Fibroblast of the aortic adventitia (primary cell): ENCODE measurements at regions not wholly inside any gene's neighbourhood (a gene's known extent, or its start where the extent isn't known, plus 50 kb on each side); places are given as distances from the start of the nearest gene placed in this dataset.

ENCODE experiments used
- DNase-seq: peaks from one replicate; pipeline ENCODE4 v3.0.0-alpha.2; 2010; ENCODE audit warnings: low read depth
- H3K4me3 ChIP-seq: 2 replicates; pipeline ENCODE4 v1.5.1; 2011; ENCODE audit warnings: low read depth, mild to moderate bottlenecking, control low read depth, low read length, moderate library complexity
- TF ChIP-seq, protein P1 (sequence below): IDR thresholded peaks from 2 replicates; pipeline ENCODE4 v1.5.1; 2011; ENCODE audit warnings: mild to moderate bottlenecking, low read length, control low read depth, inconsistent platforms; ENCODE audit not compliant: insufficient read depth

DNA sequence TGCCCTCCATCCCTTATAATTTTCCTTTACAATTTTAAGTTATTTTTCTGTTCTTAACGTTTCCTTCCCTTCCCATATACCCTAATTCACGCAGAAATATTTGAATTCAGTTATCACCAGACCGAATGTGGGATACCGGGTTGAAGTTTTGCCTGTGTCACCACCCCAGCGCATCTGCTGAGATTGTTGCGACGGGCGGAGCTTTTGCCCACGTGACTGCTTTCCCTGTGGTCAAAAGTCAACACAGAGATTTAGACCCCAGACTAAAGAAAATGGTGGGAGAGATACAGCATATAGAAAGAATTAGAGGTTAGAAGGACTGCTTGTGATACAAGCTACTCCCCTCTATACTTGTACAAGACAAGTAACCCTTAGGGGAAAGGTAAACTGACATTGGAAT, 326.4 kb upstream of the CTNND2 start:
- H3K4me3 ChIP-seq, result no peak overlapping the region
- no peak for DNase-seq
- TF ChIP-seq, protein P1, sequence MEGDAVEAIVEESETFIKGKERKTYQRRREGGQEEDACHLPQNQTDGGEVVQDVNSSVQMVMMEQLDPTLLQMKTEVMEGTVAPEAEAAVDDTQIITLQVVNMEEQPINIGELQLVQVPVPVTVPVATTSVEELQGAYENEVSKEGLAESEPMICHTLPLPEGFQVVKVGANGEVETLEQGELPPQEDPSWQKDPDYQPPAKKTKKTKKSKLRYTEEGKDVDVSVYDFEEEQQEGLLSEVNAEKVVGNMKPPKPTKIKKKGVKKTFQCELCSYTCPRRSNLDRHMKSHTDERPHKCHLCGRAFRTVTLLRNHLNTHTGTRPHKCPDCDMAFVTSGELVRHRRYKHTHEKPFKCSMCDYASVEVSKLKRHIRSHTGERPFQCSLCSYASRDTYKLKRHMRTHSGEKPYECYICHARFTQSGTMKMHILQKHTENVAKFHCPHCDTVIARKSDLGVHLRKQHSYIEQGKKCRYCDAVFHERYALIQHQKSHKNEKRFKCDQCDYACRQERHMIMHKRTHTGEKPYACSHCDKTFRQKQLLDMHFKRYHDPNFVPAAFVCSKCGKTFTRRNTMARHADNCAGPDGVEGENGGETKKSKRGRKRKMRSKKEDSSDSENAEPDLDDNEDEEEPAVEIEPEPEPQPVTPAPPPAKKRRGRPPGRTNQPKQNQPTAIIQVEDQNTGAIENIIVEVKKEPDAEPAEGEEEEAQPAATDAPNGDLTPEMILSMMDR, result no peak

DNA sequence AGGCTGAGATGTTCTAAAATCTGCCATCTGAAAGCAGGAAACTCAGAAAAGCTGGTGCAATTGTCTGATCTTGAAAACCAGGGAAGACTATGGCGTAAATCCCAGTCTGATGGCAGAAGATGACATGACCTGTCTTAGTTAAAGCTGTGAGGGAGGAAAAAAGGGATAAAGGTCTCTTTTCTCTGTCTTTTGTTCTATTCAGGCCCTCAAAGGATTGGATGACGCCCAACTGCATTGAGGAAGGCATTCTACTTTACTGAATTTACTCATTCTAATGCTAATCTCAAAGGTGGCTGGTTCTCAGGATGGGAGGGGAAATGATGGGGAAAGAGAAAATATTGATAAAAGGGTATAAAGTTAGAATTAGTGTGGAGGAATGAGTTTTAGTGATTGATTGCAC, 312.8 kb upstream of the CTNND2 start:
- TF ChIP-seq, protein P1, result no peak
- DNase-seq, result no peak
- H3K4me3 ChIP-seq, result no peak overlapping the region

- TF ChIP-seq, protein P1, result no peak
- no peak for DNase-seq
- H3K4me3 ChIP-seq, result no peak overlapping the region
Measured at GRCh38 chr5:12214267-12215015, 310.2 kb upstream of the CTNND2 start.

GRCh38 chr5:12208366-12209100, 304.3 kb upstream of the CTNND2 start:
- no peak for DNase-seq
- TF ChIP-seq, protein P1, result no peak
- H3K4me3 ChIP-seq, result no peak overlapping the region

- H3K4me3 ChIP-seq, result no peak overlapping the region
- DNase-seq, result no peak
- TF ChIP-seq, protein P1, result no peak
Measured at GRCh38 chr5:12204761-12205160, 300.5 kb upstream of the CTNND2 start.

- TF ChIP-seq, protein P1, result no peak
- no peak overlapping the region for H3K4me3 ChIP-seq
- no peak for DNase-seq
Measured at GRCh38 chr5:12193536-12193935, 289.3 kb upstream of the CTNND2 start.
